T-cell (primary cell): ENCODE measurements at regions not wholly inside any gene's neighbourhood (a gene's known extent, or its start where the extent isn't known, plus 50 kb on each side); places are given as distances from the start of the nearest gene placed in this dataset.

Experiments used
- ATAC-seq, 4 experiments: fragments of 200-7000 bp in 3 of 4; fragments of 150-1000 bp in 1 of 4; cut with Tn5 transposase; replicated peaks in 1 of 4; 1 replicate in 3 of 4; 2 replicates in 1 of 4; pipeline ENCODE4 v1.10.0; 2021; ENCODE audit warnings: moderate library complexity in 3 of 4, mild to moderate bottlenecking in 2 of 4, moderate number of reproducible peaks in 1 of 4
- CTCF ChIA-PET, 2 donors: fragments of 300-600 bp; sonication (Branson Sonifier 250); formaldehyde crosslinking; loops; one replicate each; lab custom pipeline; 2022; ENCODE audit warnings: antibody characterized with exemption in 2 of 2; lab: Charles Lee
- POLR2A ChIA-PET, 2 donors: fragments of 300-600 bp; sonication (Branson Sonifier 250); formaldehyde crosslinking; loops; one replicate each; lab custom pipeline; 2022; ENCODE audit warnings: antibody characterized with exemption in 2 of 2; lab: Charles Lee
- DNase-seq, 35 experiments: peaks; one replicate each; pipeline versions ENCODE4 v3.0.0 to v3.0.0-alpha.2; 2013 to 2023
- H3K27ac ChIP-seq: one replicate; pipeline ENCODE4 v1.5.1; 2013; ENCODE audit warnings: low read length
- H3K27me3 ChIP-seq, 2 experiments: replicated peaks in 1 of 2; 1 replicate in 1 of 2; 2 replicates in 1 of 2; pipeline versions ENCODE4 v1.6.1 to v1.7.0; 2013; ENCODE audit warnings: low read length in 1 of 2, mixed read lengths in 1 of 2; ENCODE audit not compliant: control insufficient read depth in 2 of 2, insufficient read depth in 2 of 2; ENCODE audit errors: extremely low read depth in 1 of 2
- H3K36me3 ChIP-seq, 2 donors: 1 replicate in 1 of 2; 2 replicates in 1 of 2; pipeline versions ENCODE4 v1.6.1 to v1.7.0; 2013; ENCODE audit warnings: low read length in 1 of 2; ENCODE audit not compliant: control insufficient read depth in 2 of 2, insufficient read depth in 1 of 2; ENCODE audit errors: extremely low read depth in 1 of 2
- H3K4me1 ChIP-seq, 2 experiments: 1 replicate in 1 of 2; 2 replicates in 1 of 2; pipeline versions ENCODE4 v1.6.1 to v1.7.0; 2013; ENCODE audit warnings: low read length in 2 of 2, mixed read lengths in 1 of 2; ENCODE audit not compliant: insufficient read depth in 2 of 2, control insufficient read depth in 1 of 2; ENCODE audit errors: extremely low read depth in 1 of 2
- H3K4me3 ChIP-seq, 2 donors: 1 replicate in 1 of 2; 2 replicates in 1 of 2; pipeline versions ENCODE4 v1.5.1 to v1.7.0; 2013; ENCODE audit warnings: mild to moderate bottlenecking in 2 of 2, low read length in 1 of 2, moderate library complexity in 1 of 2; ENCODE audit not compliant: control insufficient read depth in 1 of 2; ENCODE audit errors: extremely low read depth in 1 of 2
- H3K9me3 ChIP-seq: 2 replicates; pipeline ENCODE4 v1.7.0; 2013
- H3K27ac Mint-ChIP-seq, 2 donors: one replicate each; pipeline ENCODE4 v1.8.0; 2020 to 2021; ENCODE audit warnings: mild to moderate bottlenecking in 2 of 2, mixed read lengths in 2 of 2
- H3K27me3 Mint-ChIP-seq, 2 donors: one replicate each; pipeline ENCODE4 v1.8.0; 2021 to 2022; ENCODE audit warnings: mixed read lengths in 2 of 2
- H3K36me3 Mint-ChIP-seq: one replicate; pipeline ENCODE4 v1.8.0; 2021; ENCODE audit warnings: mixed read lengths
- H3K4me1 Mint-ChIP-seq, 3 donors: one replicate each; pipeline ENCODE4 v1.8.0; 2020 to 2022; ENCODE audit warnings: mixed read lengths in 3 of 3, mild to moderate bottlenecking in 1 of 3
- H3K4me3 Mint-ChIP-seq, 3 donors: one replicate each; pipeline ENCODE4 v1.8.0; 2020 to 2022; ENCODE audit warnings: mild to moderate bottlenecking in 3 of 3, mixed read lengths in 3 of 3, moderate library complexity in 3 of 3
- H3K9me3 Mint-ChIP-seq, 3 donors: one replicate each; pipeline ENCODE4 v1.8.0; 2020 to 2022; ENCODE audit warnings: mixed read lengths in 3 of 3
- WGBS: methylation state at CpG from one replicate; pipeline ENCODE4 v1.1.5; 2013; ENCODE audit warnings: missing lambda C conversion rate; ENCODE audit not compliant: insufficient coverage; 5-methylcytosine and 5-hydroxymethylcytosine counted together

DNA sequence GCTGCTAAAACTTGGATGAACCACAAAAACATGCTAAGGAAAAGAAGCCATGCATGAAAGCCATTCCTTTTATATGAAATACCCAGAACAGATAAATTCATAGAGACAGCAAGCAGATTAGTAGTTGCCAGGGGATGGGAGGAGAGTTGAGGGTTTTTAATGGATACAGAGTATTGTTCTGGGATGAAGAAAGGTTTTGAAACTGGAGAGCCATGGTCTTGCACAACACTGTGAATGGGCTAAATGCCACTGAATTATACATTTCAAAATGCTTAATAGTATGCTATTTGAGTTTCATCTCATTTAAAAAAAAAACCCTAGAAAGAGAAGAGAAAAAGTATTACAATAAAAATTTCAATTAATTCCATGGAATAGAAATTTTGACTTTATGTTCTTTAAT lies 154.3 kb downstream of the GNAT3 start:
- H3K27me3 Mint-ChIP-seq: no peaks in the 10 kb centered on the region
- Histone ChIP-seq H3K9me3 (peaks cover 2% of the 10 kb centered on the region), H3K4me3 (no peak overlapping the region), H3K27ac (no peak overlapping the region), H3K36me3 (no peaks in the 10 kb centered on the region), H3K27me3 (no peaks in the 10 kb centered on the region), H3K4me1 (no peaks in the 10 kb centered on the region)
- peaks cover 0 to 25% (median 5%) of the 10 kb centered on the region in 3 donors for H3K9me3 Mint-ChIP-seq
- DNase-seq: no peak
- no peaks in the 10 kb centered on the region for H3K36me3 Mint-ChIP-seq
- no peak overlapping the region for H3K27ac Mint-ChIP-seq
- no peak for ATAC-seq
- ChIA-PET CTCF (no interaction called here), POLR2A (no interaction called here)
- no peaks in the 10 kb centered on the region for H3K4me1 Mint-ChIP-seq
- no peak overlapping the region for H3K4me3 Mint-ChIP-seq

DNA sequence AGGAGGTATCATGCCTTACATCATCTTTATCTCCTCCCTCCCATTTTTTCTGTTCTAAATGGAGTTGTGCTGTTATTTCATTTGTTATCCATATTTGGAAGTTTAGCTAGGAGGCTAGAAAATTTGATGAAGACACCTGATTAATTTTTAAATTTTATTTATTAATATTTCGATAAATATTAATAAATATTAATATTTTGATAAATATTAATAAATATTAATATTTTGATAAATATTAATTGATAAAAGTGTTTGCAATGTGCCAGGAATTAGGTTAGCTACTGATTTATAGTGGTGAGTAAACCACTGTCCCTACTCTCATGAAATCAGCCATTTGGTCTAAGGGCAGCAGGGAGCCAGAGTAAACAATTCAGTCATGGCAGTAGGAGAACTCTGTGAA lies 161.4 kb downstream of the GNAT3 start:
- Mint-ChIP-seq H3K27me3 (no peaks in the 10 kb centered on the region), H3K36me3 (no peaks in the 10 kb centered on the region), H3K4me3 (no peak overlapping the region), H3K27ac (no peak overlapping the region), H3K9me3 (peaks cover 0 to 13% (median 3%) of the 10 kb centered on the region in 3 donors), H3K4me1 (no peaks in the 10 kb centered on the region)
- Histone ChIP-seq H3K36me3 (no peaks in the 10 kb centered on the region), H3K27ac (no peak overlapping the region), H3K4me3 (no peak overlapping the region), H3K4me1 (no peaks in the 10 kb centered on the region), H3K27me3 (no peaks in the 10 kb centered on the region), H3K9me3 (peaks cover 2% of the 10 kb centered on the region)
- DNase-seq: no peak
- ChIA-PET CTCF (no interaction called here), POLR2A (no interaction called here)
- no peak for ATAC-seq
- no CpG with 5 or more reads among the region's 1 CpG for WGBS

DNA sequence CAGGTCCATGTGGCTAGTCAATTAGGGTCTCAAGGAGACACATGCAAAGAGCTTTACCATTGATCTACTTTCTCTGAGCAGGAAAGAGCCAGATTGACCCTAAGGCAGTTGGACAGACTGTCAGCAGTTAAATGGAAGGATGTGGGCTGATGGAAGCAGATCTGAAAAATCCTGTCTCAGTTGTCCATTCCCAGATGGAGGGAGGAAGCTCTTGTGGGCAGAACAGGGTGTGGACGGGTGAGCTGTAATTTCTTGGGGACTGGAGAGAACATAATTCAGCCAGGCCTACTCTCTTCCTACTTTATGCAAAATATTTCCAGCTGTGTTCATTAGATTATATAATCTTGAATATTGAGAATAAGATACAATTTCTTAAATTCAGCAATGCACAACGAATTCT lies 163.6 kb downstream of the GNAT3 start:
- Histone ChIP-seq H3K9me3 (no peaks in the 10 kb centered on the region), H3K4me1 (no peaks in the 10 kb centered on the region), H3K4me3 (no peak overlapping the region), H3K27me3 (no peaks in the 10 kb centered on the region), H3K27ac (no peak overlapping the region), H3K36me3 (no peaks in the 10 kb centered on the region)
- H3K9me3 Mint-ChIP-seq: peaks cover 0 to 9% (median 3%) of the 10 kb centered on the region in 3 donors
- POLR2A ChIA-PET: no interaction called here
- H3K27me3 Mint-ChIP-seq: no peaks in the 10 kb centered on the region
- DNase-seq (no peak), ATAC-seq (no peak)
- CTCF ChIA-PET: no interaction called here
- H3K4me3 Mint-ChIP-seq: no peak overlapping the region
- no peaks in the 10 kb centered on the region for H3K36me3 Mint-ChIP-seq
- H3K4me1 Mint-ChIP-seq: no peaks in the 10 kb centered on the region
- no CpG with 5 or more reads among the region's 2 CpGs for WGBS
- no peak overlapping the region for H3K27ac Mint-ChIP-seq

DNA sequence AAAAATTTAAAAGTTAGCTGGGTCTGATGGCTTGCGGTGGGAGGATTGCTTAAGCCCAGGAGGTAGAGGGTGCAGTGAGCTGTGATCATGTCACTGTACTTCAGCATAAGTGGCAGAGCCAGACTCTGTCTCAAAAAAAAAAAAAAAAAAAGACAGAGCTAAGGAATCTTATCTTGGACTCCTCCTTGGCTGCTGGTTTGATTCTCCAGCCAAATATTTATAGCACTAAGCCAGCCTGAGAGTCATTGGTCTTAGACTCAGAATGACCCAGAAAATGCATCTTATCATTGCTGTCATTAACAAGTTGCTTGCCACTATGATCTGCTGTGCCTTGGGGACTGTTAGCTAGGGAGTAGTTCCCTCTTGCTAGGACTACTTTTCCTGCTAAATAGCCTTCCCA lies 164.7 kb downstream of the GNAT3 start:
- Histone ChIP-seq H3K36me3 (no peaks in the 10 kb centered on the region), H3K4me3 (no peak overlapping the region), H3K4me1 (no peaks in the 10 kb centered on the region), H3K27me3 (no peaks in the 10 kb centered on the region), H3K9me3 (no peaks in the 10 kb centered on the region), H3K27ac (no peak overlapping the region)
- ChIA-PET CTCF (no interaction called here), POLR2A (no interaction called here)
- ATAC-seq (no peak), DNase-seq (no peak)
- H3K4me3 Mint-ChIP-seq: no peak overlapping the region
- no CpG with 5 or more reads among the region's 1 CpG for WGBS
- no peaks in the 10 kb centered on the region for H3K4me1 Mint-ChIP-seq
- peaks cover 0 to 15% (median 3%) of the 10 kb centered on the region in 3 donors for H3K9me3 Mint-ChIP-seq
- H3K36me3 Mint-ChIP-seq: no peaks in the 10 kb centered on the region
- no peak overlapping the region for H3K27ac Mint-ChIP-seq
- no peaks in the 10 kb centered on the region for H3K27me3 Mint-ChIP-seq

DNA sequence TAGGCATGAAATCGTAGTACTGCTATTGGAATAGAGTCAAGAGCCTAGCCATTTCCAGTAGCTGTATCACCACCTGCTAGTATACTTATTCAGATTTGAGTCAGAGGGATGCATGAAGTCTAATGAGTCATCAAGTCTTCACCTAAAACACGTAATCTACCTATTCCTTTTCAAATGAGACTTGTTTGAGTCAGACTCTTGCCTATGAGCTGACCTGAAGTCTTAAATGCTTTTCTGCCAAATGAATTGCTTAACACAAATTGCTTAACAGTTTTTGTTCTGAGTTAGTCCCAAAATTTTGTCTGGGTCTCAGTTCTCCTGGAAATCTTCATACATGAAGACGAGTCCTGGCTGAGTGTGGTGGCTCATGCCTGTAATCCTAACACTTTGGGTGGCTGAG lies 165.2 kb downstream of the GNAT3 start:
- no peak overlapping the region for H3K4me3 Mint-ChIP-seq
- H3K36me3 Mint-ChIP-seq: no peaks in the 10 kb centered on the region
- H3K27me3 ChIP-seq: no peaks in the 10 kb centered on the region
- no peak for ATAC-seq
- no peak overlapping the region for H3K4me3 ChIP-seq
- CTCF ChIA-PET: no interaction called here
- 40% methylated on average over 2 of the region's 3 CpGs for WGBS
- no peak overlapping the region for H3K27ac ChIP-seq
- DNase-seq: no peak
- no peak overlapping the region for H3K27ac Mint-ChIP-seq
- no peaks in the 10 kb centered on the region for H3K27me3 Mint-ChIP-seq
- H3K4me1 Mint-ChIP-seq: no peaks in the 10 kb centered on the region
- no peaks in the 10 kb centered on the region for H3K9me3 ChIP-seq
- H3K4me1 ChIP-seq: no peaks in the 10 kb centered on the region
- POLR2A ChIA-PET: no interaction called here
- H3K36me3 ChIP-seq: no peaks in the 10 kb centered on the region
- peaks cover 0 to 15% (median 3%) of the 10 kb centered on the region in 3 donors for H3K9me3 Mint-ChIP-seq

DNA sequence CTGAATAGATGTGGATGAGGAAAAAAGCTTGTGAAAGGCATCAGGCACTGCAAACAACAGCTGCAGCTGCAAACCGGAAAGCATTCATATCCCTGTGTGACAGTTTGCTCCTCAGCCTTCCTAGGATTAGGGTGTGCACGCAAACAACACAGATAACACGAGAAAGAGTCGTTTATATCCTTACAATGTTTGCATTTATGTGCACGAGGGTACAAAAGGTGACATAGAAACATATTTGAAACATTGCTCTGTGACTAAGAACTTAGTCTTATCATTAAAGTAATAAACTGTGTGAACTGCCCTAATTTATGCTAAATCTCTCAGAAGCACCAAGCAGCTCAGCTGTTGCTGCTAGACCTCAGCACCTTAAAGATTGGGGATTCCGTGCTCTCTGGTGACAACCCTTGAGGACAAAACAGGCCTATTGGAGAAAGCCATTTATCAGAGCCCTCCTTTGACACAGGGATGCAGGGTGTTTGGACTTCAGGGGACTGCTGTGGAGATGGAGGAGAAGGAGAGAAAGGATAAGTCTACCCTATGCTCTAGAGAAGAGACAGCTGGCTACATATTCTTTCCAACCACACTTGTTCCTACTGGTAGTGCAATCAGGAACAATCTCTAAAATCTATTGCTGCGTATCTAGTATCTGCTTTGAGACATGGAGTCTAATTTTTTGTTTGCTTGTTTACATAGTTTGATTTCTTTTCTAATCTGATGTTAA lies 176.2 kb downstream of the GNAT3 start:
- no peak for DNase-seq
- Mint-ChIP-seq H3K27me3 (no peaks in the 10 kb centered on the region), H3K4me1 (no peaks in the 10 kb centered on the region), H3K9me3 (peaks cover 0 to 12% (median 6%) of the 10 kb centered on the region in 3 donors), H3K36me3 (no peaks in the 10 kb centered on the region), H3K27ac (no peak overlapping the region), H3K4me3 (no peak overlapping the region)
- no peak overlapping the region for H3K4me3 ChIP-seq
- no peaks in the 10 kb centered on the region for H3K27me3 ChIP-seq
- H3K27ac ChIP-seq: no peak overlapping the region
- H3K4me1 ChIP-seq: no peaks in the 10 kb centered on the region
- CTCF ChIA-PET: interaction anchor here in 1 of 2 donors (0.6 kb wide), 1 partner anchor 718 kb away, joined by 3 read pairs; no protein-coding TSS in a partner anchor
- no peak for ATAC-seq
- WGBS: 71% methylated on average over 1 of the region's 7 CpGs
- POLR2A ChIA-PET: no interaction called here
- H3K9me3 ChIP-seq: no peaks in the 10 kb centered on the region
- no peaks in the 10 kb centered on the region for H3K36me3 ChIP-seq

DNA sequence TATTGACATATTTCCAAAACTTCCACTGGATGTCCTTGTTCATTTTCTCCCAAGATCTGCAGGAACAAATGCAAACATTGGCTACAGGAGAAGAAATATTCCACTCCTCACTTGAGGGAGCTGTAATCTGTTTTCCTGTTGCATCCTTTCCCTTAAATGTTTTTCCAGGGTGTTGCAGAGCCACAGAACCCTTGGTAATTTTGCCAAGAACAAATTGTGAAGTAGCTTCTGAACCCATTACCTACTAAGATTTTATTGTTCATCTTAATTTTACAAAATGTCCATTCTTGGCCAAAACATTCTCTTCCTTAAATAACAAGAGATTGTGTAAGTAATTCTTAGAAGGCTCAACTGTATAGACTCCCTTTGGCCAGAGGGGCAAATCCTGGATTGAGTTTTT lies 177.0 kb downstream of the GNAT3 start:
- Histone ChIP-seq H3K36me3 (no peaks in the 10 kb centered on the region), H3K9me3 (no peaks in the 10 kb centered on the region), H3K4me3 (no peak overlapping the region), H3K27ac (no peak overlapping the region), H3K27me3 (no peaks in the 10 kb centered on the region), H3K4me1 (no peaks in the 10 kb centered on the region)
- ChIA-PET CTCF (interaction anchor here in 1 of 2 donors (0.6 kb wide), 1 partner anchor 717 kb away, joined by 3 read pairs; no protein-coding TSS in a partner anchor), POLR2A (no interaction called here)
- ATAC-seq (no peak), DNase-seq (no peak)
- H3K36me3 Mint-ChIP-seq: no peaks in the 10 kb centered on the region
- H3K27ac Mint-ChIP-seq: no peak overlapping the region
- H3K27me3 Mint-ChIP-seq: no peaks in the 10 kb centered on the region
- peaks cover 0 to 12% (median 6%) of the 10 kb centered on the region in 3 donors for H3K9me3 Mint-ChIP-seq
- H3K4me3 Mint-ChIP-seq: no peak overlapping the region
- no peaks in the 10 kb centered on the region for H3K4me1 Mint-ChIP-seq
